IPS DF 6.9 (cell line): ENCODE measurements at regions not wholly inside any gene's neighbourhood (a gene's known extent, or its start where the extent isn't known, plus 50 kb on each side); places are given as distances from the start of the nearest gene placed in this dataset.

Source experiments
- DNase-seq: peaks from one replicate; pipeline ENCODE4 v3.0.0-alpha.2; 2013; ENCODE audit warnings: low read depth, low spot score
- H3K27ac ChIP-seq: one replicate; pipeline ENCODE4 v1.5.1; 2013; ENCODE audit warnings: low read length, control low read depth
- H3K27me3 ChIP-seq: 2 replicates; pipeline ENCODE4 v1.6.1; 2013; ENCODE audit warnings: mild to moderate bottlenecking, low read length; ENCODE audit not compliant: control insufficient read depth, insufficient read depth
- H3K36me3 ChIP-seq: 2 replicates; pipeline ENCODE4 v1.6.1; 2013; ENCODE audit warnings: low read length; ENCODE audit not compliant: control insufficient read depth, insufficient read depth
- H3K4me1 ChIP-seq: 2 replicates; pipeline ENCODE4 v1.6.1; 2013; ENCODE audit warnings: low read length; ENCODE audit not compliant: control insufficient read depth, insufficient read depth
- H3K4me3 ChIP-seq: 2 replicates; pipeline ENCODE4 v1.5.1; 2013; ENCODE audit warnings: mild to moderate bottlenecking, low read length
- H3K9me3 ChIP-seq: 2 replicates; pipeline ENCODE4 v1.6.1; 2013; ENCODE audit warnings: low read length, inconsistent platforms; ENCODE audit not compliant: control insufficient read depth, insufficient read depth
- WGBS: extraction: QIAGEN DNeasy Blood & Tissue Kit; methylation state at CpG from one replicate; pipeline ENCODE4 v1.1.7; 2013; ENCODE audit warnings: mixed read lengths, missing lambda C conversion rate; ENCODE audit not compliant: insufficient read length, insufficient coverage; 5-methylcytosine and 5-hydroxymethylcytosine counted together

- no peak overlapping the region for H3K4me3 ChIP-seq
- no peaks in the 10 kb centered on the region for H3K36me3 ChIP-seq
- H3K9me3 ChIP-seq, result no peaks in the 10 kb centered on the region
- H3K27me3 ChIP-seq, result no peaks in the 10 kb centered on the region
- no CpG with 5 or more reads among the region's 5 CpGs for WGBS
- DNase-seq, result no peak
- H3K27ac ChIP-seq, result no peak overlapping the region
- H3K4me1 ChIP-seq, result no peaks in the 10 kb centered on the region
Measured at GRCh38 chr5:90289837-90290236, 119.7 kb downstream of the CETN3 start.

DNA sequence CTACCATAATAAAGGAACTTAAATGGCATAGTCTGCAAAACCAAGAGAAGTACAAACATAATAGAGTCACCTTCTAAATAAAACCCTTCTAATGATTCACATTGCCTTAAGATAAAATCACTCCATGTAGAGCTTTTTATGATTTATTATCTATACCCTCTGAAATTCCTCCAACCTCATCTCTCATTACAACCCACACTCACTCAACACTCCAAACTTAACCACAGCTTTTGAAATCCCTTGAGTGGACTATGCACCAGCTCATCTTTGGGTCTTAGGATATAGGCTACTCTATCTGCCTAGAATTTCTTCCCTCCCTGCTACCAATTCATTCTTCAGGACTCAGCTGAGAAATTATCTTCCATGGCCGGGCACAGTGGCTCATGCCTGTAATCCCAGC, 122.5 kb downstream of the CETN3 start:
- WGBS, result no CpG with 5 or more reads among the region's 1 CpG
- Histone ChIP-seq H3K27me3 (no peaks in the 10 kb centered on the region), H3K4me3 (no peak overlapping the region), H3K9me3 (no peaks in the 10 kb centered on the region), H3K36me3 (no peaks in the 10 kb centered on the region), H3K4me1 (no peaks in the 10 kb centered on the region), H3K27ac (no peak overlapping the region)
- DNase-seq, result no peak

- no peak overlapping the region for H3K4me3 ChIP-seq
- no peaks in the 10 kb centered on the region for H3K36me3 ChIP-seq
- H3K27me3 ChIP-seq, result no peaks in the 10 kb centered on the region
- no peaks in the 10 kb centered on the region for H3K9me3 ChIP-seq
- no peak for DNase-seq
- WGBS, result no CpG with 5 or more reads among the region's 1 CpG
- H3K27ac ChIP-seq, result no peak overlapping the region
- no peaks in the 10 kb centered on the region for H3K4me1 ChIP-seq
Measured at GRCh38 chr5:90285581-90285980, 124.0 kb downstream of the CETN3 start.

DNA sequence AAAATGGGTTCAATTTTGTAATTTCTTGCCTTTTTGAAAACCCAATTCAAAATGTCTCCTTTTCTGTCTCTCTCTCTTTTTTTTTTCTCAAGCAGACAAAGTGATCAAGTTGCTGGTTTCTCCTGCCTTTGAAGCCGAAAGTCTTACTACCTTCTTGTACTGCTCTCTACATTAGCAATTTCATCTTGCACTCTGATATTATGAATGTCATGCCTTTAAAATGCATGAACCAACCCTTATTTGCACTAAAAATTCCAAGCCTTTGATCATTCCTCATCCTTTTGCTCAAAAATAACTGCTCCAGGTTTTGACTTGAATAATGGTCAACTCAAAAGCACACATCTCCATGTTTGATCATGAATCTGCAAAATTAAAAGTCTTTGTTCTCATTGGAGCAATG, 125.2 kb downstream of the CETN3 start:
- no peaks in the 10 kb centered on the region for H3K4me1 ChIP-seq
- H3K27ac ChIP-seq, result no peak overlapping the region
- no peak overlapping the region for H3K4me3 ChIP-seq
- H3K9me3 ChIP-seq, result no peaks in the 10 kb centered on the region
- no peaks in the 10 kb centered on the region for H3K27me3 ChIP-seq
- H3K36me3 ChIP-seq, result no peaks in the 10 kb centered on the region
- DNase-seq, result no peak
- WGBS, result no CpG with 5 or more reads among the region's 1 CpG

DNA sequence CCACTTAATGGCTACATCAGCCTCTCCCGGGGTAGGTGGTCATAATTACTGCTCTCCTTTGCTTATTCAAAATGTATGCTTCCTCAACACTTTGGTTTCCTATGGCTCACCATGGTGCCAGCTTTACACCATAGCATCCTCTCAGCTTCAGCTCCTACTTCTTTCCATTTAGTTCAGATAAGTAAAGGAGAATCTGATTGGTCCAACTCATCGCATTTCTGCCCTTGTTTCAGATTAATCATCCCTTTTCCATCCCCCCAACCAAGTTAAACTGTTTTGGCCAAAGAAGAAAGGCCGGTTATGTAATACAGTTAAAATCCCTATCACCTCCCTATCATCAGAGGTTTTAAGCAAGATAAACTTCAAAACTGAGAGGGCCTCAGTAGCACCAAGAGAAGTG, 130.5 kb downstream of the CETN3 start:
- no CpG with 5 or more reads among the region's 3 CpGs for WGBS
- no peaks in the 10 kb centered on the region for H3K27me3 ChIP-seq
- no peaks in the 10 kb centered on the region for H3K4me1 ChIP-seq
- no peaks in the 10 kb centered on the region for H3K9me3 ChIP-seq
- no peak for DNase-seq
- no peaks in the 10 kb centered on the region for H3K36me3 ChIP-seq
- H3K27ac ChIP-seq, result no peak overlapping the region
- no peak overlapping the region for H3K4me3 ChIP-seq

GRCh38 chr5:90274216-90274615, 135.3 kb downstream of the CETN3 start:
- Histone ChIP-seq H3K4me1 (no peaks in the 10 kb centered on the region), H3K9me3 (no peaks in the 10 kb centered on the region), H3K27ac (no peak overlapping the region), H3K4me3 (no peak overlapping the region), H3K27me3 (no peaks in the 10 kb centered on the region), H3K36me3 (no peaks in the 10 kb centered on the region)
- DNase-seq, result no peak
- no CpG with 5 or more reads among the region's 2 CpGs for WGBS

GRCh38 chr5:90267646-90268045, 141.9 kb downstream of the CETN3 start:
- Histone ChIP-seq H3K4me1 (no peaks in the 10 kb centered on the region), H3K27me3 (no peaks in the 10 kb centered on the region), H3K4me3 (no peak overlapping the region), H3K9me3 (no peaks in the 10 kb centered on the region), H3K27ac (no peak overlapping the region), H3K36me3 (no peaks in the 10 kb centered on the region)
- no peak for DNase-seq
- no CpG with 5 or more reads among the region's 8 CpGs for WGBS

DNA sequence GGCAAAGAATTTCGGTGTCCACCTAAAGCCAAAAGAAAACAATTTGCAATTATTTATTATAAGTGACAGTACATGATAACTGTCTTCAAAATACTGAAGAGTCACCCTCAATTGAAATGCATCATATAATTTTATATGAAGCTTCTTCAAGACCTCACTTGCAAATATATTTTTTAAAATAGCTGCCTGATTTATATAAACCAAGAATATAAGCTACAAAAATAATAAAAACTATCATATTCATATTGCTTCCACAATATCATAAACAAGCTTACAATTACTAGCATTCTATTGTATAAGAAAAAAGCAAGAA, 144.1 kb downstream of the CETN3 start:
- no CpG with 5 or more reads among the region's 1 CpG for WGBS

GRCh38 chr5:90264689-90265544, 144.6 kb downstream of the CETN3 start:
- DNase-seq, result peak; percentile 47
- no peaks in the 10 kb centered on the region for H3K27me3 ChIP-seq

More for the DNA sequence above, 144.1 kb downstream of the CETN3 start:
- Histone ChIP-seq H3K4me1 (no peaks in the 10 kb centered on the region), H3K4me3 (no peak overlapping the region), H3K9me3 (no peaks in the 10 kb centered on the region), H3K36me3 (no peaks in the 10 kb centered on the region), H3K27ac (no peak overlapping the region), H3K27me3 (no peaks in the 10 kb centered on the region)
- DNase-seq, result no peak

GRCh38 chr5:90263102-90263820, 146.3 kb downstream of the CETN3 start:
- WGBS, result no CpG with 5 or more reads among the region's 12 CpGs
- no peaks in the 10 kb centered on the region for H3K4me1 ChIP-seq
- no peaks in the 10 kb centered on the region for H3K27me3 ChIP-seq
- no peak for DNase-seq
- H3K4me3 ChIP-seq, result no peak overlapping the region
- no peaks in the 10 kb centered on the region for H3K36me3 ChIP-seq
- H3K27ac ChIP-seq, result no peak overlapping the region
- no peaks in the 10 kb centered on the region for H3K9me3 ChIP-seq

More at GRCh38 chr5:90264689-90265544, 144.6 kb downstream of the CETN3 start:
- H3K9me3 ChIP-seq, result no peaks in the 10 kb centered on the region
- no peaks in the 10 kb centered on the region for H3K4me1 ChIP-seq
- WGBS, result no CpG with 5 or more reads among the region's 9 CpGs
- H3K27ac ChIP-seq, result no peak overlapping the region
- H3K36me3 ChIP-seq, result no peaks in the 10 kb centered on the region
- H3K4me3 ChIP-seq, result no peak overlapping the region
